ENCODE measurements at regions not wholly inside any gene's neighbourhood (a gene's known extent, or its start where the extent isn't known, plus 50 kb on each side); places are given as distances from the start of the nearest gene placed in this dataset.
A peak's percentile ranks its signal among the peaks of the same experiment; 100 is the strongest.

DNA sequence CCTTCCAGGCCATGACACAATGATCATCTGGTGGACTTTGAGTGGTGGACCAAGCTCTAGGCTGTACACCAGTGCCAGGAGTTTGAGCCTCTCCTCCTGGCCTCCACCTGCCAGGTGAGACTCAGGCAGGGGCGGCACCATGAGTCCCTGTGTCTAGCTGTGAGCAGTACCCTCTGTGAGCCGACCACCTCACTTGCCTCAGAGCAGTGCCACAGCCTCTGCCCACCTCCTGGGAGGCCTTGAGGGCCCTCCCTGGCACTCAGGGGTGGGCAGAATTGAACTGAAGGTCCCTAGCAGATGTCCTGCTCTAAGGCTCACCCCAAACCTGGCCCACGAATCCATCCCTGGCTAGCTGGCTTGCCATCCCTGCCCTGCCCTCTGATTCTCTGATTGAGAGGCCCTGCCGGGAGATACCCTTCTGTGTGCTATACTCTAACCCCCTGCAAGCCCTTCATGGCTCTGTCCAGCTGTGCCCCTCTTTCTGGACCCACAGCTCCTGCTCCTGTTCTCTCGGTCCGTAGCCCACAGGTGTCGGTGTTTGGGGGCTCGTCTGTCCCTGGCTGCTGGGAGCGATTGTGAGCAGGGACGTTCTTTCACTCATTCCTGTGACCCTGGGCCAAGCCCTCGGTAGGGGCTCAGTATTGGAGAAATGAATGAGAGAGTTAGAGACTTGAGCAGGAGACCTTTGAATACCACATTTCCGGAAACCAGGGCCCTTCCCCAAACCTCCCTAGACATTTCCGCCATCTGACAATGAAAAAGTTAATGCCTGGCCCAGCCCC lies 70.0 kb downstream of the INHBB start:
- peak in 1 of 3 donors; percentile 14 for DNase-seq
- Histone ChIP-seq H3K27me3 (no peaks in the 10 kb centered on the region), H3K9me3 (no peaks in the 10 kb centered on the region), H3K4me3 (no peak overlapping the region), H3K36me3 (no peaks in the 10 kb centered on the region), H3K27ac (no peak overlapping the region), H3K4me1 (no peaks in the 10 kb centered on the region)
- TF ChIP-seq POLR2A (IDR thresholded peaks at IDR 0.05) (no peak), CTCF (IDR thresholded peaks at IDR 0.05) (no peak)

GRCh38 chr2:120418174-120418787 lies 72.3 kb downstream of the INHBB start:
- no peaks in the 10 kb centered on the region for H3K27me3 ChIP-seq
- peak in 2 of 3 donors; percentile 11 to 35 for DNase-seq
- TF ChIP-seq POLR2A (IDR thresholded peaks at IDR 0.05) (no peak), CTCF (IDR thresholded peaks at IDR 0.05) (no peak)
- H3K9me3 ChIP-seq: no peaks in the 10 kb centered on the region
- no peak overlapping the region for H3K4me3 ChIP-seq
- no peaks in the 10 kb centered on the region for H3K36me3 ChIP-seq
- H3K4me1 ChIP-seq: no peaks in the 10 kb centered on the region
- H3K27ac ChIP-seq: no peak overlapping the region

GRCh38 chr2:120419073-120419472 lies 73.1 kb downstream of the INHBB start:
- DNase-seq: peak in 2 of 3 donors; percentile 19 to 37
- Histone ChIP-seq H3K27me3 (no peaks in the 10 kb centered on the region), H3K4me1 (no peaks in the 10 kb centered on the region), H3K4me3 (no peak overlapping the region), H3K36me3 (no peaks in the 10 kb centered on the region), H3K27ac (no peak overlapping the region), H3K9me3 (no peaks in the 10 kb centered on the region)
- no peak for TF ChIP-seq POLR2A (IDR thresholded peaks at IDR 0.05)
- TF ChIP-seq CTCF (IDR thresholded peaks at IDR 0.05): no peak

DNA sequence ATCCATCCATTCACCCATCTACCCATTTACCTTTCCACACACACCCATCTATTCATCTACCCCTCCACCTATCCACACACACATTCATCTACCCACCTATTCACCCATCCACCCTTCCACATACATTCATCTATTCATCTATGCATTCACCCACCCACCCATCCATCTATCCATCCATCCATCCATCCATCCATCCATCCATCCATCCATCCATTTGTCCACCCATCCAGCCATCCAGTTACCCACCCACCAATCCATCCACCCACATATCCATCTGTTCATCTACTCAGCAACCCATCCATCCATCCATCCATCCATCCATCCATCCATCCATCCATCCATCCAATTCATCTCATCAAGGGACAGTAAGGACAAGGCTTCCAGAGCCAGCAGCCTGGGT lies 74.0 kb downstream of the INHBB start:
- Histone ChIP-seq H3K4me3 (no peak overlapping the region), H3K27me3 (no peaks in the 10 kb centered on the region), H3K27ac (no peak overlapping the region), H3K9me3 (no peaks in the 10 kb centered on the region), H3K4me1 (no peaks in the 10 kb centered on the region), H3K36me3 (no peaks in the 10 kb centered on the region)
- TF ChIP-seq POLR2A (IDR thresholded peaks at IDR 0.05) (no peak), CTCF (IDR thresholded peaks at IDR 0.05) (no peak)
- DNase-seq: no peak

DNA sequence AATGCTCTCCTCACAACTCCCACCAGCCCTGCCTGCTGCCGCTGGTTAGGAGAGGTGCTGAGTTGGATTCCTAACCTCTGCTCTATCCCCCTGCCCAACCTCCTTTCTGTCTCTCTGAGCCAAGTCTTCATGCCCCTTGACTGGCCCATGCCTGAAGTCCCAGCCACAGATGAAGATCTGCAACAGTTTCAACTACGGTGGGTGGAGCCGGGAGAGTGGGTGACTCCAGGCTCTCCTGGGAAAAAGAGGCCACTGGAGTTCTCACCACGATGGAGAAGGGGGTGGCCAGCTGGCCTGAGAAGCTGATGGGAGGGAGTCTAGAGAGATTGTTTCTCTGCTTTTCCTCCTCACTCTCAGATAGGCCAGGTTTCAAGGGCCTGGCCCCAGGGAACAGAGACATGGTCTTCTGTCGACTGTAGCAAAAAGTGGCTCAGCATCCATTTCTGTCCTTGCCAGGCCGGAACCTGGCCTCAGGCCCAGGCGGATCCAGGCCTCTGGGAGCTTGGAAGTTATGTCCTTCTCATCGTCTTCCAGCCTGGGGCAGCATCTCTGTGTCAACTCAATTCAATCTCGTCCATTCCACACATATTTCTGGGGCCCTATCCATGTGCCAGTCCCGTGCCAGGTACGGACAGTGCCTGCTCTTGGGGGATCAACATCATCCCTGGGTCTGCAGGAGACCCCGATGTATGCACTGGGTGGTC lies 75.3 kb downstream of the INHBB start:
- peak in 1 of 3 donors; percentile 15 for DNase-seq

More for the DNA sequence above, 75.3 kb downstream of the INHBB start:
- no peak for TF ChIP-seq CTCF (IDR thresholded peaks at IDR 0.05)
- no peak for TF ChIP-seq POLR2A (IDR thresholded peaks at IDR 0.05)
- Histone ChIP-seq H3K4me3 (no peak overlapping the region), H3K4me1 (no peaks in the 10 kb centered on the region), H3K27me3 (no peaks in the 10 kb centered on the region), H3K9me3 (no peaks in the 10 kb centered on the region), H3K27ac (no peak overlapping the region), H3K36me3 (no peaks in the 10 kb centered on the region)
